Panc1 (cell line): ENCODE measurements at regions not wholly inside any gene's neighbourhood (a gene's known extent, or its start where the extent isn't known, plus 50 kb on each side); places are given as distances from the start of the nearest gene placed in this dataset.

Experiments used
- CTCF ChIP-seq: fragments of 450-650 bp; IDR thresholded peaks from 2 replicates; pipeline ENCODE4 v1.5.1; 2017; ENCODE audit warnings: mild to moderate bottlenecking
- POLR2AphosphoS5 ChIP-seq: IDR thresholded peaks from 2 replicates; pipeline ENCODE4 v1.6.1; 2012; ENCODE audit warnings: mild to moderate bottlenecking, low read depth, low read length, moderate library complexity

GRCh38 chr1:219555031-219555692, 57.7 kb downstream of the ZC3H11B start:
- no peak for TF ChIP-seq CTCF
- TF ChIP-seq POLR2AphosphoS5, result no peak
